Natural killer cell (primary cell): ENCODE measurements at regions not wholly inside any gene's neighbourhood (a gene's known extent, or its start where the extent isn't known, plus 50 kb on each side); places are given as distances from the start of the nearest gene placed in this dataset.
"Not testable (repeated sequence)": the region's sequence is repeated elsewhere in the genome, so short reads cannot be mapped to it uniquely, and the experiment has no call there.

Experiments
- ATAC-seq, 3 donors: fragments of 150-1000 bp in 2 of 3; fragments of 200-7000 bp in 1 of 3; cut with Tn5 transposase; 1 replicate in 1 of 3; 2 replicates in 2 of 3; pipeline ENCODE4 v1.10.0; 2021; ENCODE audit warnings: mild to moderate bottlenecking in 2 of 3, moderate library complexity in 2 of 3
- DNase-seq, 2 donors: peaks; one replicate each; pipeline versions ENCODE4 v3.0.0 to v3.0.0-alpha.2; 2013 to 2021; ENCODE audit warnings: mixed read lengths in 1 of 2
- H3K27ac ChIP-seq: one replicate; pipeline ENCODE4 v1.5.1; 2013; ENCODE audit warnings: mild to moderate bottlenecking, low read length
- H3K27me3 ChIP-seq: one replicate; pipeline ENCODE4 v1.6.1; 2013; ENCODE audit warnings: low read length; ENCODE audit not compliant: control insufficient read depth, insufficient read depth
- H3K36me3 ChIP-seq: one replicate; pipeline ENCODE4 v1.6.1; 2013; ENCODE audit warnings: low read length; ENCODE audit not compliant: control insufficient read depth, insufficient read depth
- H3K4me1 ChIP-seq: one replicate; pipeline ENCODE4 v1.6.1; 2013; ENCODE audit warnings: low read length; ENCODE audit not compliant: control insufficient read depth, insufficient read depth
- H3K4me3 ChIP-seq: one replicate; pipeline ENCODE4 v1.5.1; 2013; ENCODE audit warnings: low read length
- H3K9me3 ChIP-seq: one replicate; pipeline ENCODE4 v1.6.1; 2013; ENCODE audit warnings: low read length; ENCODE audit not compliant: control insufficient read depth, insufficient read depth
- H3K27ac Mint-ChIP-seq, 2 donors: one replicate each; pipeline ENCODE4 v1.8.0; 2022; ENCODE audit warnings: mild to moderate bottlenecking in 2 of 2, mixed read lengths in 2 of 2, moderate library complexity in 1 of 2
- H3K27me3 Mint-ChIP-seq, 2 donors: one replicate each; pipeline ENCODE4 v1.8.0; 2022; ENCODE audit warnings: low read depth in 2 of 2, mixed read lengths in 2 of 2
- H3K36me3 Mint-ChIP-seq: one replicate; pipeline ENCODE4 v1.8.0; 2022; ENCODE audit warnings: mixed read lengths
- H3K4me1 Mint-ChIP-seq, 2 donors: one replicate each; pipeline ENCODE4 v1.8.0; 2022; ENCODE audit warnings: mixed read lengths in 2 of 2
- H3K4me3 Mint-ChIP-seq: one replicate; pipeline ENCODE4 v1.8.0; 2022; ENCODE audit warnings: mild to moderate bottlenecking, moderate library complexity, mixed read lengths
- H3K9me3 Mint-ChIP-seq, 2 donors: one replicate each; pipeline ENCODE4 v1.8.0; 2022; ENCODE audit warnings: mixed read lengths in 2 of 2
- CTCF ChIP-seq: fragments of 200-600 bp; IDR thresholded peaks from one replicate; pipeline ENCODE4 v1.8.0; 2022; ENCODE audit warnings: antibody characterized with exemption
- WGBS: methylation state at CpG from one replicate; pipeline ENCODE4 v1.1.7; 2013; ENCODE audit warnings: missing lambda C conversion rate; ENCODE audit not compliant: insufficient coverage; 5-methylcytosine and 5-hydroxymethylcytosine counted together
- intact Hi-C: fragments of 100-400 bp; cut with micrococcal nuclease; formaldehyde crosslinking; loops from one replicate; pipeline ENCODE4 v1.14.2; 2022

- H3K27ac Mint-ChIP-seq = no peak overlapping the region
- no peaks in the 10 kb centered on the region for H3K36me3 ChIP-seq
- no peak for TF ChIP-seq CTCF
- no peak for DNase-seq
- WGBS = no CpG with 5 or more reads among the region's 1 CpG
- no peaks in the 10 kb centered on the region for H3K27me3 ChIP-seq
- H3K36me3 Mint-ChIP-seq = no peaks in the 10 kb centered on the region
- H3K9me3 Mint-ChIP-seq = peaks cover 15% of the 10 kb centered on the region in 2 donors
- no peaks in the 10 kb centered on the region for H3K27me3 Mint-ChIP-seq
- intact Hi-C loops = no loop called here
- peaks cover 4% of the 10 kb centered on the region for H3K9me3 ChIP-seq
- H3K4me3 ChIP-seq = no peak overlapping the region
- no peak for ATAC-seq
- no peaks in the 10 kb centered on the region for H3K4me1 Mint-ChIP-seq
- no peak overlapping the region for H3K4me3 Mint-ChIP-seq
- no peaks in the 10 kb centered on the region for H3K4me1 ChIP-seq
- H3K27ac ChIP-seq = no peak overlapping the region
These were observed 141.5 kb upstream of the NRG3 start for GRCh38 chr10:81733542-81733941.

GRCh38 chr10:81735167-81735566 is 139.8 kb upstream of the NRG3 start:
- not testable (repeated sequence) for H3K9me3 ChIP-seq, H3K4me3 Mint-ChIP-seq

GRCh38 chr10:81759111-81759510 is 115.9 kb upstream of the NRG3 start:
- H3K4me1 ChIP-seq = no peaks in the 10 kb centered on the region
- Mint-ChIP-seq H3K4me3 (no peak overlapping the region), H3K27me3 (no peaks in the 10 kb centered on the region), H3K4me1 (no peaks in the 10 kb centered on the region), H3K9me3 (peaks cover 10 to 15% of the 10 kb centered on the region in 2 donors), H3K27ac (no peak overlapping the region), H3K36me3 (peaks cover 11% of the 10 kb centered on the region)
- no peaks in the 10 kb centered on the region for H3K9me3 ChIP-seq
- no peaks in the 10 kb centered on the region for H3K36me3 ChIP-seq
- no peaks in the 10 kb centered on the region for H3K27me3 ChIP-seq
- H3K4me3 ChIP-seq = no peak overlapping the region
- no peak overlapping the region for H3K27ac ChIP-seq
- no peak for ATAC-seq
- no peak for TF ChIP-seq CTCF
- 95% methylated on average over 2 of the region's 2 CpGs for WGBS
- intact Hi-C loops = no loop called here
- DNase-seq = no peak

More at GRCh38 chr10:81735167-81735566, 139.8 kb upstream of the NRG3 start:
- 81% methylated on average over 9 of the region's 9 CpGs for WGBS
- ATAC-seq, H3K27ac Mint-ChIP-seq, H3K4me3 ChIP-seq, H3K4me1 ChIP-seq, H3K36me3 Mint-ChIP-seq, H3K27ac ChIP-seq, H3K27me3 ChIP-seq, H3K4me1 Mint-ChIP-seq, intact Hi-C loops, H3K36me3 ChIP-seq, DNase-seq, H3K27me3 Mint-ChIP-seq: not testable (repeated sequence)
- H3K9me3 Mint-ChIP-seq = peaks cover 12 to 13% of the 10 kb centered on the region in 2 donors

GRCh38 chr10:81784111-81784597 is 90.8 kb upstream of the NRG3 start:
- no peaks in the 10 kb centered on the region for H3K36me3 ChIP-seq
- no peak for ATAC-seq
- no peak overlapping the region for H3K27ac ChIP-seq
- intact Hi-C loops = no loop called here
- Mint-ChIP-seq H3K4me1 (no peaks in the 10 kb centered on the region), H3K4me3 (no peak overlapping the region), H3K27ac (no peak overlapping the region), H3K36me3 (no peaks in the 10 kb centered on the region), H3K9me3 (peaks cover 2 to 5% of the 10 kb centered on the region in 2 donors), H3K27me3 (no peaks in the 10 kb centered on the region)
- no peak for TF ChIP-seq CTCF
- 92% methylated on average over 31 of the region's 31 CpGs for WGBS
- no peak overlapping the region for H3K4me3 ChIP-seq
- H3K27me3 ChIP-seq = no peaks in the 10 kb centered on the region
- no peaks in the 10 kb centered on the region for H3K9me3 ChIP-seq
- no peak for DNase-seq
- no peaks in the 10 kb centered on the region for H3K4me1 ChIP-seq
